HG03571 (cell line): ENCODE measurements at regions not wholly inside any gene's neighbourhood (a gene's known extent, or its start where the extent isn't known, plus 50 kb on each side); places are given as distances from the start of the nearest gene placed in this dataset.

Source experiments
- ATAC-seq: cut with Tn5 transposase; IDR thresholded peaks from one replicate; pipeline ENCODE4 v1.9.1; 2021; ENCODE audit not compliant: unreplicated experiment

DNA sequence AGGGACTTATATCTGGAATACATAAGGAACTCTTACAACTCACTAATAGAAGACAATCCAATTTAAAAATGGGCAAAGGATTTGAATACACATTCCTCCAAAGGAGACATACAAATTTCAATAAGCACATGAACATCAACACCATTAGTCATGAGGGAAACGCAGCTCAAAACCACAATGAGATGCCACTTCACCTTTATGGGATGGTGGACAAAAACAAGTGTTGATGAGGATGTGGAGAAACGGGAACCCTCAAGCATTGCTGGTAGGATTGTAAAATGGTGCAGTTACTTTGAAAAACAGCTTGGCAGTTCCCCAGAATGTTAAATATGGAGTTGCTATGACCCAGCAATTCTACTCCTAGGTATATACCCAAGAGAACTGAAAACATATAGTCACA lies 72.7 kb upstream of the IER5L start:
- no peak for ATAC-seq

GRCh38 chr9:129247285-129248153 lies 69.5 kb upstream of the IER5L start:
- no peak for ATAC-seq

DNA sequence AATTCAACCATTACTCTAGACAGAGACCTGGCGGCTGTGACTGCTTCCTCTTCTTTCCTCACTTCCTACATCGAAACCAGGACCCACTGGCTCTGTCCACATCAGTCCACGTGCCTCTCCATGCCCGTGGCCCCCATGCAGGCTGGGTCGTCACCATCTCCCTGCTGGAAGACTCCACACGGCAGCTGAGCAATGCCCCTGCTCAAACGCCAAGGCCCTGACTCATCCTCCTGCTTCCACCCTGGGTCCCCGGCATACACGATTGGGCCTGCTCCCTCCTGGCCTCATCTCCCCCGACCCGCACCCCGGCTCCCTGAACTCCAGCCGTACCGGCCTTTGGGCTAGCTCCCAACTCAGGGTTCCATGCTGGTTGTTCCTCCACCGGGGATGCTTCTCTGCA lies 67.2 kb upstream of the IER5L start:
- no peak for ATAC-seq

DNA sequence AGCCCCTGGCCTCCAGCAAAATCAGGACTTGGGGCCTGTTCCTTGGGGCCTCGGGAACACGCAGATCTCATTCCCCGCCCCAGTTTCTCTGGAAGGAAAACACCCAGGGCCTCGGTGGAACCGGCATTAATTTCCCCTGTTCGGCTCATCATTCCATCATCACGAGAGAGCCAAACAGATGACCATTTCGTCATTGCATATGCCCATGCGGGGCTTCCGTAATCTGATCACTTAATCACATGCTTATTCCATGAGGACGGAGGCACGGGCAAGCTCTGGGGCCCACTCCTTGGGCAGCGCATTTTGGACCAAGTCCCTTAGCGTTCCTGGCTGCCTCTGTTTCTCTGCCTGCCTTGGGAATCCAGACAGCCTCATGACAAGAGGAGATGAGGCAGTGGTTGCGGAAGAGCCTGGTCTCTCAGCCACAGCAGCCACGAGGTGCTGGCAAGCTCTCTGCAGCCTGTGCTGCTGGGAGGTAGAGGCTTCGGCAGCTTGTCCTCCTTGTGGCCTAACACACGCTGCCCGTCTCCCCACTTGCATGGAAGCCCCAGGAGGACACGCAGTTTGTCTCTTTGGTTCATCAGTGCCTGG lies 65.0 kb upstream of the IER5L start:
- ATAC-seq, result no peak

GRCh38 chr9:129242191-129242941 lies 64.3 kb upstream of the IER5L start:
- no peak for ATAC-seq

DNA sequence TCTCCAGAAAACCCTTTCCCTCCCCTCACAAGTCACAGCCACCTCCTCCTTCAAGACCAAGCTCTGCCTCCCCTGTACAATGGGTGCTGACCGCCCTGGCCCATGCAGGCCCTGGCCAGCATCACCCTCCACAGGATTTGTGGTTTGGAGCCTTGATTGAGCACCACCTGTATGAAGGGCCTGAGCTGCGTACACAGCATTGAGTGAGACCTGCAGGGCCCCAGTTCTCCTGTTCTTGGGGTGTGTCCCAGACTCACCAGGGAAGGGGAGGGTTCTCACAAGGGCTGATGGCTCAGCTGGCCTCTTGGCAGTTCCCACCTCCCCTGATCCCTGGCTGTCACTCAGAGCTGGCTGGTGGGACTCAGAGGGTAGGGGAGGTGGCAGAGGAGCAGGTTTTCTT lies 63.7 kb upstream of the IER5L start:
- ATAC-seq, result no peak

- no peak for ATAC-seq
Measured at GRCh38 chr9:129240581-129241211, 62.6 kb upstream of the IER5L start.

DNA sequence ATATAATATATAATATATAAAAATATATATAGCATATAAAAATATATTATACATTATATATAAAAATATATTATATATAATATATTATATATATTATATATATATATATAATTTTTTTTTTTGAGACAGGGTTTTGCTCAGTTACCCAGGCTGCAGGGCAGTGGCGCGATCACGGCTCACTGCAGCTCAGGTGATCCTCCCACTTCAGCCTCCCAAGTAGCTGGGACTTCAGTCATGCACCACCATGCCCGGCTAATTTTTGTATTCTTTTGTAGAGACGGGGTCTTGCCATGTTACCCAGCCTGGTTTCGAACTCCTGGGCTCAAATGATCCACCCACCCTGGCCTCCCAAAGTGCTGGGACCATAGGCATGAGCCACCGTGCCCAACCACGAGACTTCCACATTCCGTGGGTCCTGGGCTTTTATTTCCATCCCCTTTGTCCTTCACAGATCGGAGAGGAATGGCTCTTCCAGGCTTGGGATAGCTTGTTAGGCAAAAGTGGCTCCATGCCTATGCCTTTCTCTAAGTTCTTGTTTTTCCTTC lies 62.0 kb upstream of the IER5L start:
- ATAC-seq, result no peak

- no peak for ATAC-seq
Measured at GRCh38 chr9:129237803-129238202, 59.7 kb upstream of the IER5L start.

GRCh38 chr9:129237164-129237611 lies 59.1 kb upstream of the IER5L start:
- ATAC-seq, result no peak

GRCh38 chr9:129236441-129237145 lies 58.5 kb upstream of the IER5L start:
- ATAC-seq, result no peak

DNA sequence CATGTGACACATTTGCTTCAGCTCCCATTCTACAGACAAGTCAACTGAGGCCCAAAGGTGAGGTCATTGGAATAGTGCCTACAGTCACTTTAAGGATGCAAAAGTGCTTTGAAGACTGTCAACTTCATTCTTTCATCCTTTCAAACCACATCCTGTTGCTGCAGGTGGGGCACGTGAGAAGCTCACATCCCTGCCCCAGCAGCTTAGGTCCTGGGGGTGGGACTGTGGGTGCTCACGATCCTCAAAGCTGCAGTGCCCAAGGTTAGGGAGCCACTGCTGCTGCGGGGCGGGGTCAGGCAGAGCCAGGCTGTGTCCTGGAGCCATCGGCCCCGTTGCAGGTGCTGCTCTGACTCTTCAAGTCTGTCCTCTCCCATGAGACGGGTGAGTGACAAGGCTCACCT lies 57.9 kb upstream of the IER5L start:
- no peak for ATAC-seq

DNA sequence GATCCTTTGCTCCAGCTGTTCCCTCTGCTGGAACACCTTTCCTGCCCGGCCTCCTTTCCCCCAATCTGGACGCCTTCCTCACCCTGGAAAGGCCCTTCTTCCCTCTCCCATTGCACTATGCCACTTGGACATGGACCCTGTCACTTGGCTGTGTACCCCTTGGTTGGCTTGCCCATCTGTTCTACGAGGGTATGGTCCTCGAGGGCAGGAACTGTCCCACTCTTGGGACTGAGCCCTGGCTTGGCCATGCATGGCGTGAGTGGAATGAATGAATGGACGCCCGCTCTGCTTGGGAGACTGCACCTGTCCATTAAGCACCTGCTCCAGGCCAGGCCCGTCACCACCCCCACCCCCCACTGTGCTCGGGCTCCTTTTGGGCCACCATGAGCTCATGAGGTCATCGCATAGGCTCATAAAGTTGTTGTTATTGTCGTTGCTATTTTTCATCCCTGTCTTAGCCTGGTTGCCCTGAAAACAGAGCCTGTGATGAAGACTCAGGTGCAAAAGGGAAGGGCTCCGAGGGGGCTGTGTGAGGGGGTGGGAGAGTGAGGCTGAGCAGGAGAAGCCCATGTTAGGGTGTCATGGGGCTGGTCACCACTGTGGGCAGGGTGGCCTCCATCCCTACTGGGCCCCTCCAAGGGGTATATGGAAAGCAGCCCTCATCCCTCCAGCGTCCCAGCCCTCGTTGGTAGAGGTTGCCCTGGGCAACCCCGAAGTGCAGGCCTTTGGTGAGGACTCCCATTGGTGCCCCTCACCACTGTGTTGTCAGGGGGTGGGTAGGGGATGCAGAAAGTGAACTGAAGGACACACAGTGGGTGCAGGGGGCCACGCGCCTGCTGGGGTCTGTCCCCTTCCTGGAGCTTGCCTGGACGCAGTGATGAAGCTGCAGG lies 57.2 kb upstream of the IER5L start:
- no peak for ATAC-seq

DNA sequence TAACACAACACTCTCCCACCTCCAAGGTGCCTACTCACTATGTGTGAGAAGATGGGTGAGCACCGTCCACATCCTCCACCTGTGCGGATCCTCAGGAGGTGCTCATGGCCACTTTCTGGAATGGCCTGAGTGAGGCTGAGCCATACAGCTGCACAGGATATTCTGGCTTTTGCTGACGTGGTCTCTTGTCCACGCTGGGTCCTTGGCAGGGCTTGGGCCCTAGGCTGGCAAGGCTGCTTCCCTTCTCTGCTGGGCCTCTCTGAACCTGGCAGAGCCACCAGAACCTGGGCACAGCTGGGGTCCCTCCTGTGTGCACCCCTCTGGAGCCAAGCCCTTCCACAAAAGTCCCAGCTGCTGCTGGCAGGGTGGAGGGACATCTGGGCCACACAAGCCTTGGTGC lies 56.4 kb upstream of the IER5L start:
- ATAC-seq, result no peak

DNA sequence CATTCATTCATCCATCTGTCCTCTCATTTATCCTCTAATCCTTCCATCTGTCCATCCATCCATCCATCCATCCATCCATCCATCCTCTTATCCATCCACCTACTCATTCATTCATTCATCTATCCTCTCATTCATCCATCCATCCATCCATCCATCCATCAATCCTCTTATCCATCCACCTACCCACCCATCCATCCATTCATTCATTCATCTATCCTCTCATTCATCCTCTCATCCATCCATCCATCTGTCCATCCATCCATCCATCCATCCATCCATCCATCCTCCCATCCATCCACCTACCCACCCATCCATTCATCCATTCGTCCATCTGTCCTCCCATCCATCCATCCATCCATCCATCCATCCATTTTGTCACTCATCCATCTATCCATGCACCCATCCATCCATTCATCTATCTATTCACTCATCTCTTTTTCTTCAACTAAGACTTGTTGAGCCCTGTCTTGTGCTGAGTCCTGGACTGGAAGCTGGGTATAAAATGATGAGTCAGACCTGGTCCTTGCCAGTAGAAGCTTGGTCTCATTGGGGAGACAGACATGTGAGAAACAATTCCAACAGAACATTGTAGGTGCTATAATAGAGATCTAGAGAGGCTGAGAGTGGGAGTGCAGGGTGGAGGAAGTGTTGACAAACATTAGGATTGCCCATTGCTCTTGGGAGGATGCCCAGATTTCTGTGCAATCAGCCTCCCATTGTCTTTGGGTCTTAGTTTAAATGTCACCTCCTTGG lies 55.0 kb upstream of the IER5L start:
- ATAC-seq, result no peak

DNA sequence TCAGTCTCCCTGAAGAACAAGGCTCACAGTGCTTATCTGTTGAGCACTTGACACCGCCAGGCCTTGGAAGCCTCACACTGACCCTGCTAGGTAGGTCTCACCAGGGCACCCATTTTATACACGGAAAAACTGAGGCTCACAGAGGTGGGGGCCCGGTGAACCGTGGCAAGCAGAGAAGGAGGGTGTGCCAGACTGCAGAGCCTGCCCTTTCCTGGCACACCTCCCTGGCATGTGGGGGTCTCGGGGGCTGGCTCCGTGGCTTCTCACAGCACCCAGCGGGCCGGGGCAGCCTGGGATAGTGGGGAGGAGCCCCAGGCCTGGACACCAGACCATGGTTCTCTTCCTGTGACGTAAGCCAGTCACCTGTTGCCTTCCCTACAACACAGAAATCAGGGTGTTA lies 53.7 kb upstream of the IER5L start:
- no peak for ATAC-seq

GRCh38 chr9:129231022-129231739 lies 53.1 kb upstream of the IER5L start:
- ATAC-seq, result no peak

- no peak for ATAC-seq
Measured at GRCh38 chr9:129230302-129230701, 52.2 kb upstream of the IER5L start.
